ENCODE measurements at regions not wholly inside any gene's neighbourhood (a gene's known extent, or its start where the extent isn't known, plus 50 kb on each side); places are given as distances from the start of the nearest gene placed in this dataset.

DNA sequence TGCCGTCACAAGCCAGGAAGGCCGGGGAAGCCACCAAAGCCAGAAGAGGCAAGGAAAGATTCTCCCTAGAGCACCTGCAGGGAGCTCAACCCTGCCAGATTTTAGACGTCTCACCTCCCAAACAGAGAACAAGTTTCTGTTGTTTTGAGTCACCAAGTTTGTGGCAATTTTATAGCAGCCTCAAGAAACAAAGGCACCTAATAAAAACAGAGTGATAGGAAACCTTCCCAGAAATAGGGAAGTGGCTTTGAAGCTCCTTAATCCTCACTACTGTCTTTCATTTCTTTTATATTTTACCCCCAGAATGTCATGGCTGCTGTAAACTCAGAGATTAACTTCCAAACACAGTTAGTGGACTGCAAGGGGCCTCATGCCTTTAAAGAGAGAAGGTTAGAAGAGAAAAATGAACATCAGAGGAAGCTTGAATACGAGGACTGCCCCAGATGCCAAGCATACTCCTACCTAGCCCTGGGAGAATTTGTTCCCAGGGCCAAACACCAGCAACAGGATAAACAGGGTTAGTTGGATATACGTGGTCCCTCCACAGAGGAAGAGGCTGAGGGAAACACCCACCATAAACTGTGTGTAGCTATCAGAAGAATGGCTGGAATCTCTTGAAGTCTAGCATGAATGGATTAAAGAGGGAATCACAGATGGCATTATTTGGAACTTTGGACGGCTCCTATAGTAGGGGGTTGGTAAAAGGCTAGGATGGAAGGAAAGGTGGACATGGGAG is 148.3 kb downstream of the KCNA5 start:
- no peak overlapping the region for H3K4me3 Mint-ChIP-seq (ENCODE audit: low read depth)
- H3K36me3 Mint-ChIP-seq (ENCODE audit: insufficient read depth) = no peaks in the 10 kb centered on the region
- H3K27ac Mint-ChIP-seq = no peak overlapping the region
- peaks cover 2% of the 10 kb centered on the region for H3K9me3 Mint-ChIP-seq (ENCODE audit: low read depth)
- DNase-seq (ENCODE audit: low spot score, unreplicated experiment) = no peak
- peaks cover 6% of the 10 kb centered on the region for H3K4me1 Mint-ChIP-seq (ENCODE audit: low read depth)
- H3K27me3 Mint-ChIP-seq = peaks cover 67% of the 10 kb centered on the region
- TF ChIP-seq, protein P1, sequence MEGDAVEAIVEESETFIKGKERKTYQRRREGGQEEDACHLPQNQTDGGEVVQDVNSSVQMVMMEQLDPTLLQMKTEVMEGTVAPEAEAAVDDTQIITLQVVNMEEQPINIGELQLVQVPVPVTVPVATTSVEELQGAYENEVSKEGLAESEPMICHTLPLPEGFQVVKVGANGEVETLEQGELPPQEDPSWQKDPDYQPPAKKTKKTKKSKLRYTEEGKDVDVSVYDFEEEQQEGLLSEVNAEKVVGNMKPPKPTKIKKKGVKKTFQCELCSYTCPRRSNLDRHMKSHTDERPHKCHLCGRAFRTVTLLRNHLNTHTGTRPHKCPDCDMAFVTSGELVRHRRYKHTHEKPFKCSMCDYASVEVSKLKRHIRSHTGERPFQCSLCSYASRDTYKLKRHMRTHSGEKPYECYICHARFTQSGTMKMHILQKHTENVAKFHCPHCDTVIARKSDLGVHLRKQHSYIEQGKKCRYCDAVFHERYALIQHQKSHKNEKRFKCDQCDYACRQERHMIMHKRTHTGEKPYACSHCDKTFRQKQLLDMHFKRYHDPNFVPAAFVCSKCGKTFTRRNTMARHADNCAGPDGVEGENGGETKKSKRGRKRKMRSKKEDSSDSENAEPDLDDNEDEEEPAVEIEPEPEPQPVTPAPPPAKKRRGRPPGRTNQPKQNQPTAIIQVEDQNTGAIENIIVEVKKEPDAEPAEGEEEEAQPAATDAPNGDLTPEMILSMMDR (IDR thresholded peaks at IDR 0.05; ENCODE audit: unreplicated experiment) = no peak

DNA sequence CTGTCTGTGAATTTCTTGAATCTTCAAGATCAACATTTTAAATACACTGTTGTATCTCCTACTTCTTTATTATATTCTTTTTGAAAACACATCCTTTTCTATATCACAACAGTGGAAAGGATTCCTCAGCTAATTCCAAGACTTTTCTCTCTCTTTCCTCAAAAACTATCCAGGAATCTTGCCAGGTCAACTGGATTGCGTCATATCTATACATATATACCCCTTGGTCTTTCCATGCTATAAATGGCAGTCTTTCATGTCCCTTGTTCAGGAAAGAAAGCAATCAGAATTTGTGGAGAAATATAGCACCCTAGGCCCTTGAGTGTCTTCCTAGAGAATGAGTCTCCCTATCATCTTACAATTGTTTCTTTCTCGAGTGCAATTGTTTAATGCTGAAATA is 149.0 kb downstream of the KCNA5 start:
- Mint-ChIP-seq H3K9me3 (ENCODE audit: low read depth) (peaks cover 2% of the 10 kb centered on the region), H3K4me3 (ENCODE audit: low read depth) (no peak overlapping the region), H3K27me3 (peaks cover 71% of the 10 kb centered on the region), H3K27ac (no peak overlapping the region), H3K36me3 (ENCODE audit: insufficient read depth) (no peaks in the 10 kb centered on the region), H3K4me1 (ENCODE audit: low read depth) (peaks cover 6% of the 10 kb centered on the region)
- no peak for DNase-seq (ENCODE audit: low spot score, unreplicated experiment)
- TF ChIP-seq, protein P1 (IDR thresholded peaks at IDR 0.05; ENCODE audit: unreplicated experiment) = no peak

DNA sequence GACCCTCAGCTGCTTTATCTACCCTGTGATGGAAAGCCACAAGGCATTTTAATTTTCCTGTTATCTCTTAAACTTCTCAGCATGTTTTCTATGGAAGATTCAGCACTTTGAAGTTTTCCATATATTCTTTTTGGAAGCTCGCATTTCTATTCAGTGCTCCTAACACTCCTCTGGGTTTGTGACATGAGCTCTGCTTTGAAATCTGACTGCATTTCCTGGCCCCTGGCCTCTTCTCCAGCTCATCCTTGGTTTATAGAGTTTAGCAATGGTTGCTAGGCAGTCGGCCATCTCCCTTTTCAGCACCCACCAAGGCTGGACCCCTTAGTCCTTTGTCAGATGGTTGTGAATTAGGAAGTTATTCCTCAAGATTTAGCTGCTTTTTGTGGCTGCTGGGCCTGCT is 150.6 kb downstream of the KCNA5 start:
- no peak for DNase-seq (ENCODE audit: low spot score, unreplicated experiment)
- Mint-ChIP-seq H3K27me3 (peaks cover 75% of the 10 kb centered on the region), H3K36me3 (ENCODE audit: insufficient read depth) (no peaks in the 10 kb centered on the region), H3K27ac (no peak overlapping the region), H3K4me3 (ENCODE audit: low read depth) (no peak overlapping the region), H3K4me1 (ENCODE audit: low read depth) (no peaks in the 10 kb centered on the region), H3K9me3 (ENCODE audit: low read depth) (no peaks in the 10 kb centered on the region)
- TF ChIP-seq, protein P1 (IDR thresholded peaks at IDR 0.05; ENCODE audit: unreplicated experiment) = no peak

DNA sequence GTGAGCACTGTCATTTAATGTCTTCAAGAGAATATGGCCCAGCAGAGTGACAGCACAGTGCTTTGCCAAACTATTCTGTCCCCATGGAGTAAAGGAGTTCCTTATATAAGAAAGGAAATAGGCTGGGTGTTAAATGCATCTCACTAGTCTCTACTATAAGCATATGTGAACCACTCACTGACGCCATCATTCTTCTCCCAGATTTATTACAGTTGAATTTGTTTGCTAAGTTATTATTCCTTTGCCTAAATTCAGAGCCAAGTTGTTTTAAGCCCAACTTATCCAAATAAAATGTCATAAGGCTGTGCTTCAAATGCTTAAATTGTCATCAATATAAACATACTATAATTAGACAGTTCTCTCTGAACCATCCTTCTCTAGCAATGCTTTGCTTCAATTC is 151.6 kb downstream of the KCNA5 start:
- Mint-ChIP-seq H3K36me3 (ENCODE audit: insufficient read depth) (no peaks in the 10 kb centered on the region), H3K27ac (no peak overlapping the region), H3K9me3 (ENCODE audit: low read depth) (no peaks in the 10 kb centered on the region), H3K27me3 (peaks cover 78% of the 10 kb centered on the region), H3K4me3 (ENCODE audit: low read depth) (no peak overlapping the region), H3K4me1 (ENCODE audit: low read depth) (no peaks in the 10 kb centered on the region)
- no peak for DNase-seq (ENCODE audit: low spot score, unreplicated experiment)
- TF ChIP-seq, protein P1 (IDR thresholded peaks at IDR 0.05; ENCODE audit: unreplicated experiment) = no peak

DNA sequence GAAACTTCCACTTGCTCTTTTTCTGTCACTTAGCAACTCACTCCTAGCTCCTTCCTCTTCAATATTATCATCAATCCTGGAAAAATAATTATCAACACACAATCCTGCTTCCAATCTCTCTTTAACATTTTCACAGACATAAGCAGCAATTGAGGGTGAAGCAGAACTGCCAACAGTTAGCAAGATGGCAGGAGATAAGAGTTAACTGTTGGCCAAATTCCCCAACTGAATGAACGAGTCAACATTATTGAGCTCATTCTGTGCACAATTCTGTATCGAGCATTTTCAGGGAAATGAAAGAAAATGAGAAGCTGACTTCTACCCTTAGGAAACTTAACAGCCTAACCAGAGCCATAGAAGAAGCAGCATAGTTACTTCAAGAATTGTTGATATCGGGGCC is 152.0 kb downstream of the KCNA5 start:
- Mint-ChIP-seq H3K4me1 (ENCODE audit: low read depth) (peaks cover 2% of the 10 kb centered on the region), H3K27ac (no peak overlapping the region), H3K27me3 (peaks cover 82% of the 10 kb centered on the region), H3K9me3 (ENCODE audit: low read depth) (no peaks in the 10 kb centered on the region), H3K4me3 (ENCODE audit: low read depth) (no peak overlapping the region), H3K36me3 (ENCODE audit: insufficient read depth) (no peaks in the 10 kb centered on the region)
- TF ChIP-seq, protein P1 (IDR thresholded peaks at IDR 0.05; ENCODE audit: unreplicated experiment) = no peak
- DNase-seq (ENCODE audit: low spot score, unreplicated experiment) = no peak
